ENCODE measurements at regions not wholly inside any gene's neighbourhood (a gene's known extent, or its start where the extent isn't known, plus 50 kb on each side); places are given as distances from the start of the nearest gene placed in this dataset.

DNA sequence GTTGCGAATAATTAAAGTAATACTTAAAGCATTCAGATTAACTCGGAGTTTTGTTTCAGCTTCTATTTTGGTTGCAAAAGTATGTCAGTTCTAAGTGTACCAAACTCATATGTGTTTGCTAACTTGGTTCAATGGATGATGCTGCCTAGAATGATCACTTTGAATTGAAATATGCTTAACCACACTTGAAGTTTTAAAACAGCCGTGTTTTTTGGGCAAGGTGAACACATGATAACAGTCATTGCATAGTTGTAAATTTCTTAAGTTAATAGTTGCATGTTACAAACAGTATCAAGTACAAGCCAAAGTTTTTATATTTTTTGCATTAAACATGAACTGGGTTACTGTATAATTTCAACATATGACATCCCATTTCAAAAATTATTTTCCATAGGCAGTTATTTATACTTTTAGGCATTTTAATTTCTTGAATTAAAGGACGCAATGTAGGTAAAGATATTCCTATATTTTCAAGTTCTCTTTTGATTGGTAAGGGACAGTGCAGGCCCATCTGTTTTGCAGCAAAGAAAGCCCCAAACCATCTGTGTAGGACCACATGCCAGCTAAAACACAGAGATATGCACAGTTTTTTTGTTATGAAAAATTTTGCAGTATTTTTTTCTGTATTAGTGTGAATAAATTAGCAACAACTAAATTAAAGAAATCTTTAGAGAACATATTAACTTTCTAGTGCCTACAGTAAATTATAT lies 575.5 kb downstream of the PRKD1 start:
- H3K27ac ChIP-seq (ENCODE audit: low read depth in 1 of 2, low read length in 1 of 2) = no peak overlapping the region
- H3K4me1 ChIP-seq (ENCODE audit: control insufficient read depth in 2 of 2, insufficient read depth in 2 of 2, low read length in 2 of 2) = no peaks in the 10 kb centered on the region
- H3K36me3 ChIP-seq (ENCODE audit: control insufficient read depth in 2 of 2, insufficient read depth in 2 of 2, low read length in 1 of 2) = no peaks in the 10 kb centered on the region
- WGBS = 91% methylated on average over 4 of the region's 4 CpGs
- no peaks in the 10 kb centered on the region for H3K9me3 ChIP-seq (ENCODE audit: control insufficient read depth in 2 of 2, insufficient read depth in 1 of 2, low read length in 1 of 2)
- no peak for DNase-seq (ENCODE audit: low read depth in 6 of 9, low spot score in 9 of 9)
- H3K4me3 ChIP-seq (ENCODE audit: low read length in 2 of 2) = no peak overlapping the region
- H3K27me3 ChIP-seq (ENCODE audit: control insufficient read depth in 2 of 2, insufficient read depth in 1 of 2, low read length in 1 of 2) = no peaks in the 10 kb centered on the region

DNA sequence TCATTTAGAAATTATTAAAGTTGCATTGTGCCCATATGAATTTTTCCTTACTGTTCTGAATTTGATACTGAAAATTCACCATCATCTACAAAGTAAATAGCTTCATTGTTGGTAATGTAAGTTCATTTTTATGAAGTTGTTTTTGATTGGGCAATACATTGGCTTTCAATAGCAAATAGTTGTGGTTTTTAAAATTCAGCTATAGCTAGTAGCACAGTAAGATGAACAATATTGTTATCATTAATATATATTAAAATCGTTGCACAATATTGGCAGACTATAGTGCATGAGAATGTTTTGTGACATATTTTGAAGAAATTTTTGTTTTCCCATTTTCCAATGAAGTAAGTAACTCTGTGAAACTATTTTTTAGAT lies 575.0 kb downstream of the PRKD1 start:
- H3K4me3 ChIP-seq (ENCODE audit: low read length in 2 of 2) = no peak overlapping the region
- no peaks in the 10 kb centered on the region for H3K27me3 ChIP-seq (ENCODE audit: control insufficient read depth in 2 of 2, insufficient read depth in 1 of 2, low read length in 1 of 2)
- no peaks in the 10 kb centered on the region for H3K36me3 ChIP-seq (ENCODE audit: control insufficient read depth in 2 of 2, insufficient read depth in 2 of 2, low read length in 1 of 2)
- WGBS = 94% methylated on average over 1 of the region's 1 CpG
- no peak for DNase-seq (ENCODE audit: low read depth in 6 of 9, low spot score in 9 of 9)
- H3K27ac ChIP-seq (ENCODE audit: low read depth in 1 of 2, low read length in 1 of 2) = no peak overlapping the region
- H3K9me3 ChIP-seq (ENCODE audit: control insufficient read depth in 2 of 2, insufficient read depth in 1 of 2, low read length in 1 of 2) = no peaks in the 10 kb centered on the region
- no peaks in the 10 kb centered on the region for H3K4me1 ChIP-seq (ENCODE audit: control insufficient read depth in 2 of 2, insufficient read depth in 2 of 2, low read length in 2 of 2)

GRCh38 chr14:29353513-29353912 lies 574.1 kb downstream of the PRKD1 start:
- no peaks in the 10 kb centered on the region for H3K27me3 ChIP-seq (ENCODE audit: control insufficient read depth in 2 of 2, insufficient read depth in 1 of 2, low read length in 1 of 2)
- DNase-seq (ENCODE audit: low read depth in 6 of 9, low spot score in 9 of 9) = no peak
- 96% methylated on average over 5 of the region's 5 CpGs for WGBS

GRCh38 chr14:29354486-29354885 lies 573.2 kb downstream of the PRKD1 start:
- DNase-seq (ENCODE audit: low read depth in 6 of 9, low spot score in 9 of 9) = no peak
- Histone ChIP-seq H3K4me3 (ENCODE audit: low read length in 2 of 2) (no peak overlapping the region), H3K4me1 (ENCODE audit: control insufficient read depth in 2 of 2, insufficient read depth in 2 of 2, low read length in 2 of 2) (no peaks in the 10 kb centered on the region), H3K9me3 (ENCODE audit: control insufficient read depth in 2 of 2, insufficient read depth in 1 of 2, low read length in 1 of 2) (no peaks in the 10 kb centered on the region), H3K27me3 (ENCODE audit: control insufficient read depth in 2 of 2, insufficient read depth in 1 of 2, low read length in 1 of 2) (no peaks in the 10 kb centered on the region), H3K36me3 (ENCODE audit: control insufficient read depth in 2 of 2, insufficient read depth in 2 of 2, low read length in 1 of 2) (no peaks in the 10 kb centered on the region), H3K27ac (ENCODE audit: low read depth in 1 of 2, low read length in 1 of 2) (no peak overlapping the region)
- WGBS = 92% methylated on average over 4 of the region's 4 CpGs

More at GRCh38 chr14:29353513-29353912, 574.1 kb downstream of the PRKD1 start:
- Histone ChIP-seq H3K36me3 (ENCODE audit: control insufficient read depth in 2 of 2, insufficient read depth in 2 of 2, low read length in 1 of 2) (no peaks in the 10 kb centered on the region), H3K4me1 (ENCODE audit: control insufficient read depth in 2 of 2, insufficient read depth in 2 of 2, low read length in 2 of 2) (no peaks in the 10 kb centered on the region), H3K4me3 (ENCODE audit: low read length in 2 of 2) (no peak overlapping the region), H3K27ac (ENCODE audit: low read depth in 1 of 2, low read length in 1 of 2) (no peak overlapping the region), H3K9me3 (ENCODE audit: control insufficient read depth in 2 of 2, insufficient read depth in 1 of 2, low read length in 1 of 2) (no peaks in the 10 kb centered on the region)

DNA sequence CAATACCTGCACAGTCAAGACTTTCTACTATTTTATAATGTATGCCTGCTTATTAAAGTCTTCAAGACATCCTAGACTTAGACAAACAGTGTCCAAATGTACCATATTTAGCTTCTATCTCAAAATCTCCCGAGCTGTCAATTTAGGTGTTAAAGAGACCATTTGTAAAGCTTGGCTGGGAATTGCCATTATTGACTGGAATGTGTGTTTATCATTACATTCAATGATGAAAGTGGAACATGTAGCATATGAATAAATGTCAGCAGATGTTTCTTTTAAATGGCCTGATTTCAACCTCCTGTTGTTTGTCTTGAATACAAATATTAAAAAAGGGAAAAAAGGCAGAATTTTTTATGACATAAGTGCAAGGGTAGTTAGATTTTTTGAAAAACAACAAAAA lies 572.3 kb downstream of the PRKD1 start:
- H3K4me1 ChIP-seq (ENCODE audit: control insufficient read depth in 2 of 2, insufficient read depth in 2 of 2, low read length in 2 of 2) = no peaks in the 10 kb centered on the region
- DNase-seq (ENCODE audit: low read depth in 6 of 9, low spot score in 9 of 9) = no peak
- no peaks in the 10 kb centered on the region for H3K9me3 ChIP-seq (ENCODE audit: control insufficient read depth in 2 of 2, insufficient read depth in 1 of 2, low read length in 1 of 2)
- no peaks in the 10 kb centered on the region for H3K36me3 ChIP-seq (ENCODE audit: control insufficient read depth in 2 of 2, insufficient read depth in 2 of 2, low read length in 1 of 2)
- 86% methylated on average over 1 of the region's 1 CpG for WGBS
- H3K27me3 ChIP-seq (ENCODE audit: control insufficient read depth in 2 of 2, insufficient read depth in 1 of 2, low read length in 1 of 2) = no peaks in the 10 kb centered on the region
- no peak overlapping the region for H3K27ac ChIP-seq (ENCODE audit: low read depth in 1 of 2, low read length in 1 of 2)
- H3K4me3 ChIP-seq (ENCODE audit: low read length in 2 of 2) = no peak overlapping the region

GRCh38 chr14:29355846-29356245 lies 571.8 kb downstream of the PRKD1 start:
- DNase-seq (ENCODE audit: low read depth in 6 of 9, low spot score in 9 of 9) = no peak
- H3K4me1 ChIP-seq (ENCODE audit: control insufficient read depth in 2 of 2, insufficient read depth in 2 of 2, low read length in 2 of 2) = no peaks in the 10 kb centered on the region
- H3K4me3 ChIP-seq (ENCODE audit: low read length in 2 of 2) = no peak overlapping the region
- H3K27ac ChIP-seq (ENCODE audit: low read depth in 1 of 2, low read length in 1 of 2) = no peak overlapping the region
- no peaks in the 10 kb centered on the region for H3K36me3 ChIP-seq (ENCODE audit: control insufficient read depth in 2 of 2, insufficient read depth in 2 of 2, low read length in 1 of 2)
- H3K27me3 ChIP-seq (ENCODE audit: control insufficient read depth in 2 of 2, insufficient read depth in 1 of 2, low read length in 1 of 2) = no peaks in the 10 kb centered on the region
- 97% methylated on average over 1 of the region's 1 CpG for WGBS
- H3K9me3 ChIP-seq (ENCODE audit: control insufficient read depth in 2 of 2, insufficient read depth in 1 of 2, low read length in 1 of 2) = no peaks in the 10 kb centered on the region

DNA sequence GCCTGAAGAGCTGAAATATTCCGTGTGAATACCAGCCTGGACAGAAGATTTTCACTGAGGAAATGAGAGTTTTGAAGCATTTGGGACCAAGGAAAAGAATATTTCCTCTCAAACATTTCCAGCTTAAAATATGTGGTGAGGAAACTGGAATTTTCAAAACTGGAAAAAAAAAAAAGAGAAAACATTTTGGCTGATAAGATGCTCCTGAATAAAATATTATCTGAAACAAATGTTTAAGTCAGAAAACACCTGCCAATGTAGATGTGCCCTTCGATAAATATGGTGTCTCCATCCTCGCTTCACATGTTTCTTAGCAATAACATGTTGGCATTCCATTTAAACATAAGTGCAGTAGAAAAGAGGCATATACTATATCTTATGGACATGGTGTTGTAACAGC lies 567.0 kb downstream of the PRKD1 start:
- 80% methylated on average over 3 of the region's 3 CpGs for WGBS
- H3K4me1 ChIP-seq (ENCODE audit: control insufficient read depth in 2 of 2, insufficient read depth in 2 of 2, low read length in 2 of 2) = no peaks in the 10 kb centered on the region
- no peaks in the 10 kb centered on the region for H3K27me3 ChIP-seq (ENCODE audit: control insufficient read depth in 2 of 2, insufficient read depth in 1 of 2, low read length in 1 of 2)
- no peaks in the 10 kb centered on the region for H3K36me3 ChIP-seq (ENCODE audit: control insufficient read depth in 2 of 2, insufficient read depth in 2 of 2, low read length in 1 of 2)
- H3K27ac ChIP-seq (ENCODE audit: low read depth in 1 of 2, low read length in 1 of 2) = no peak overlapping the region
- no peaks in the 10 kb centered on the region for H3K9me3 ChIP-seq (ENCODE audit: control insufficient read depth in 2 of 2, insufficient read depth in 1 of 2, low read length in 1 of 2)
- no peak for DNase-seq (ENCODE audit: low read depth in 6 of 9, low spot score in 9 of 9)
- H3K4me3 ChIP-seq (ENCODE audit: low read length in 2 of 2) = no peak overlapping the region

DNA sequence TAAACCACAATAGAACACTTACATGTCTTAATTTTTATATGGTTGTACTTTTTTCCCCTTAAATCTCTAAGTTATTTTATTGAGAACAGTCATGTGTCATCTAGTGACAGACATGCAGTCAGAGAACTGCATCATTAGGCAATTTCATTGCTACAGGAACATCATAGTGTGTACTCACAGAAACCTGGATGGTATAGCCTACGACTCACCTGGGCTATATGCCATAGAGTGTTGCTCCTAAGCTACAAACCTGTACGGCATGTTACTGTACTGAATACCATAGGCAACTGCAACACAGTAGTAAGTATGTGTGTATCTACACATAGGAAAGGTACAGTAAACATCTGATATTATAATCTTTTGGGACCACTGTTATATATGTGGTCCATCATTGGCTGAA lies 557.6 kb downstream of the PRKD1 start:
- WGBS = 92% methylated on average over 2 of the region's 2 CpGs
- Histone ChIP-seq H3K36me3 (ENCODE audit: control insufficient read depth in 2 of 2, insufficient read depth in 2 of 2, low read length in 1 of 2) (no peaks in the 10 kb centered on the region), H3K27me3 (ENCODE audit: control insufficient read depth in 2 of 2, insufficient read depth in 1 of 2, low read length in 1 of 2) (no peaks in the 10 kb centered on the region), H3K4me3 (ENCODE audit: low read length in 2 of 2) (no peak overlapping the region), H3K9me3 (ENCODE audit: control insufficient read depth in 2 of 2, insufficient read depth in 1 of 2, low read length in 1 of 2) (no peaks in the 10 kb centered on the region), H3K4me1 (ENCODE audit: control insufficient read depth in 2 of 2, insufficient read depth in 2 of 2, low read length in 2 of 2) (no peaks in the 10 kb centered on the region), H3K27ac (ENCODE audit: low read depth in 1 of 2, low read length in 1 of 2) (no peak overlapping the region)
- no peak for DNase-seq (ENCODE audit: low read depth in 6 of 9, low spot score in 9 of 9)

DNA sequence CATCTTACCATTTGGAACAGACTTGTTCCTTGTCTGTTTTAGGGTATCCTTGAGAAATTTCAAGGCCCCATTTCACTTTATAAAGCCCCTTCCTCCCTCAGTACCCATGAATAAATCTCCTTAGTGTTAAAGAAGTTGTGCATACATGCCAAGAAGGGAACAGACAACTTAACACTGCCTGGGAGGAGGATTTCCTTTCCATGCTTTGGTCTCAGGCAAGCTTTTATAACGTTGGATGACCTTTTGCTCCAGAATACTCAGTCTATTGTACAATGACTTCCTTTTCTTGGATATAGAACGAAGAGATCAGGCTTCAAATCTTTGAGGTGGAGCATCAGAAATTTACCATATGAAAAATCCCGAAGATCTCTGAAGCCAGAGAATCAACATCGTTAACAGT lies 551.4 kb downstream of the PRKD1 start:
- DNase-seq (ENCODE audit: low read depth in 6 of 9, low spot score in 9 of 9) = no peak
- no peak overlapping the region for H3K27ac ChIP-seq (ENCODE audit: low read depth in 1 of 2, low read length in 1 of 2)
- no peaks in the 10 kb centered on the region for H3K9me3 ChIP-seq (ENCODE audit: control insufficient read depth in 2 of 2, insufficient read depth in 1 of 2, low read length in 1 of 2)
- no peaks in the 10 kb centered on the region for H3K27me3 ChIP-seq (ENCODE audit: control insufficient read depth in 2 of 2, insufficient read depth in 1 of 2, low read length in 1 of 2)
- H3K4me1 ChIP-seq (ENCODE audit: control insufficient read depth in 2 of 2, insufficient read depth in 2 of 2, low read length in 2 of 2) = no peaks in the 10 kb centered on the region
- 51% methylated on average over 4 of the region's 4 CpGs for WGBS
- no peak overlapping the region for H3K4me3 ChIP-seq (ENCODE audit: low read length in 2 of 2)
- H3K36me3 ChIP-seq (ENCODE audit: control insufficient read depth in 2 of 2, insufficient read depth in 2 of 2, low read length in 1 of 2) = no peaks in the 10 kb centered on the region

GRCh38 chr14:29380826-29381225 lies 546.8 kb downstream of the PRKD1 start:
- DNase-seq (ENCODE audit: low read depth in 6 of 9, low spot score in 9 of 9) = no peak
- no peak overlapping the region for H3K27ac ChIP-seq (ENCODE audit: low read depth in 1 of 2, low read length in 1 of 2)
- H3K9me3 ChIP-seq (ENCODE audit: control insufficient read depth in 2 of 2, insufficient read depth in 1 of 2, low read length in 1 of 2) = no peaks in the 10 kb centered on the region
- H3K27me3 ChIP-seq (ENCODE audit: control insufficient read depth in 2 of 2, insufficient read depth in 1 of 2, low read length in 1 of 2) = no peaks in the 10 kb centered on the region
- no peaks in the 10 kb centered on the region for H3K4me1 ChIP-seq (ENCODE audit: control insufficient read depth in 2 of 2, insufficient read depth in 2 of 2, low read length in 2 of 2)
- whole genome bisulfite sequencing = 94% methylated on average over 12 of the region's 12 CpGs
- H3K36me3 ChIP-seq (ENCODE audit: control insufficient read depth in 2 of 2, insufficient read depth in 2 of 2, low read length in 1 of 2) = no peaks in the 10 kb centered on the region
- H3K4me3 ChIP-seq (ENCODE audit: low read length in 2 of 2) = no peak overlapping the region

Data from thymus (tissue), 11 donors.